ENCODE measurements at regions not wholly inside any gene's neighbourhood (a gene's known extent, or its start where the extent isn't known, plus 50 kb on each side); places are given as distances from the start of the nearest gene placed in this dataset.

DNA sequence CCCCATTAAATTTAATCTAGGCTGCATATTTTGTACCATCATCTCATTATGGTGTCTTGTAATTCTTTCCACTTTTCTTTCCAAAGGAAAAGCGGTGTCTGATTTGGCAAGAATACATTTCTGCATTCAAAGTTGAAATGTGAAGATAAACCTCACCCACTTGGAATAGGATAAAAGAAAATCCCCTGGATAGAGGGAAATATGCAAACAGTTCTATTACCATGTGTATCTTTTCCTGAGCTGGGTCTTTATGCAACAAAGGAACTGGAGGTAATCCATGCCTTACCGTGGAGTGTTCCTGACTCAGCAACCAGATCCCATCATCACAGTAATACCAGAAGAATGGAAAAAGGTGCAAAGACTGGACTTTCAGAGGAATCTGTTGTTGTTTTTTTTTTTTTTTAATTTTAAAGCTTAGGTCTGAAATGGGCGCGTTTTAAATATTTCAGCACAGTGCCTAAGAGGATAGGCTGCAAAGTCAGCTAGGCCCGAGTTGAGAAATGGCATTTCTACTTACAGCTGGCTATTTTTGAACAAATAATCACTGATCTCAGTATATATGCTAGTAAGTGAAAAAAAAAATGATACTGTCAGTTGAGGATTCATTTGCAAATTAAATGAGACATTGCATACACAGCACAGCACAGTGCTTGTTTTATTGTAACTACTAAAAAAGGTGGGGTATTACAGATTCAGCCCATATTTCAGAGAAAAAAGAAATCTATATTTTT, 55.5 kb upstream of the ADAMTS9 start:
- TF ChIP-seq CTCF (tag by site-specific recombination; IDR thresholded peaks at IDR 0.05) (no peak), ZFP3 (tag by site-specific recombination; IDR thresholded peaks at IDR 0.05; ENCODE audit: low read depth) (no peak), ZNF658 (tag by site-specific recombination; IDR thresholded peaks at IDR 0.05) (no peak), ZIC2 (tag by site-specific recombination; IDR thresholded peaks at IDR 0.05) (no peak), ZNF670 (tag by site-specific recombination; IDR thresholded peaks at IDR 0.05; ENCODE audit: low read depth) (no peak), REST (tag by site-specific recombination; IDR thresholded peaks at IDR 0.05) (no peak), ZEB2 (tag by site-specific recombination; IDR thresholded peaks at IDR 0.05) (no peak), TRIM28 (IDR thresholded peaks at IDR 0.05; ENCODE audit: borderline replicate concordance, low read length) (no peak), ZNF211 (tag by site-specific recombination; IDR thresholded peaks at IDR 0.05; ENCODE audit: low read depth) (no peak), ZNF266 (tag by site-specific recombination; IDR thresholded peaks at IDR 0.05; ENCODE audit: low read depth) (no peak), KLF16 (tag by site-specific recombination; IDR thresholded peaks at IDR 0.05) (no peak), SETDB1 (IDR thresholded peaks at IDR 0.05; ENCODE audit: insufficient read length, low read length) (no peak)
- TF ChIP-seq, protein P1, sequence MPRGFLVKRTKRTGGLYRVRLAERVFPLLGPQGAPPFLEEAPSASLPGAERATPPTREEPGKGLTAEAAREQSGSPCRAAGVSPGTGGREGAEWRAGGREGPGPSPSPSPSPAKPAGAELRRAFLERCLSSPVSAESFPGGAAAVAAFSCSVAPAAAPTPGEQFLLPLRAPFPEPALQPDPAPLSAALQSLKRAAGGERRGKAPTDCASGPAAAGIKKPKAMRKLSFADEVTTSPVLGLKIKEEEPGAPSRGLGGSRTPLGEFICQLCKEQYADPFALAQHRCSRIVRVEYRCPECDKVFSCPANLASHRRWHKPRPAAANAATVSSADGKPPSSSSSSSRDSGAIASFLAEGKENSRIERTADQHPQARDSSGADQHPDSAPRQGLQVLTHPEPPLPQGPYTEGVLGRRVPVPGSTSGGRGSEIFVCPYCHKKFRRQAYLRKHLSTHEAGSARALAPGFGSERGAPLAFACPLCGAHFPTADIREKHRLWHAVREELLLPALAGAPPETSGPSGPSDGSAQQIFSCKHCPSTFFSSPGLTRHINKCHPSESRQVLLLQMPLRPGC (tag by site-specific recombination; IDR thresholded peaks at IDR 0.05) = no peak

Measured in HEK293 (cell line).